ENCODE measurements at regions not wholly inside any gene's neighbourhood (a gene's known extent, or its start where the extent isn't known, plus 50 kb on each side); places are given as distances from the start of the nearest gene placed in this dataset.

- no peaks in the 10 kb centered on the region for H3K36me3 Mint-ChIP-seq
- intact Hi-C loops (cut with micrococcal nuclease) = no loop called here
- no peak for DNase-seq
- no peaks in the 10 kb centered on the region for H3K36me3 ChIP-seq (ENCODE audit: control insufficient read depth in 2 of 3, insufficient read depth in 3 of 3, low read length in 3 of 3)
- no peaks in the 10 kb centered on the region for H3K9me3 ChIP-seq (ENCODE audit: control insufficient read depth in 2 of 3, low read length in 3 of 3)
- ChIA-PET POLR2A (no interaction called here), CTCF (no interaction called here)
- H3K4me1 ChIP-seq (ENCODE audit: control insufficient read depth in 2 of 2, insufficient read depth in 2 of 2, low read length in 2 of 2) = no peaks in the 10 kb centered on the region
- peaks cover 0 to 16% (median 4%) of the 10 kb centered on the region in 11 donors for H3K9me3 Mint-ChIP-seq
- H3K4me1 Mint-ChIP-seq = peaks cover 0 to 8% (median 0%) of the 10 kb centered on the region in 7 donors
- no peaks in the 10 kb centered on the region for H3K27me3 Mint-ChIP-seq
- H3K4me3 ChIP-seq (ENCODE audit: low read length) = no peak overlapping the region
- no peaks in the 10 kb centered on the region for H3K27me3 ChIP-seq (ENCODE audit: control insufficient read depth in 2 of 2, insufficient read depth in 2 of 2, low read length in 2 of 2)
- no peak overlapping the region for H3K27ac ChIP-seq (ENCODE audit: low read depth, low read length)
- no peak overlapping the region for H3K4me3 Mint-ChIP-seq
- ATAC-seq = peak; percentile 67
- H3K27ac Mint-ChIP-seq = peak overlapping the region in 1 of 9 donors; percentile 4
Observed at GRCh38 chr14:84036840-84037239, 1493.1 kb upstream of the FLRT2 start.

- H3K4me1 Mint-ChIP-seq = peaks cover 0 to 8% (median 0%) of the 10 kb centered on the region in 7 donors
- H3K27ac Mint-ChIP-seq = no peak overlapping the region
- POLR2A ChIA-PET = no interaction called here
- no peaks in the 10 kb centered on the region for H3K36me3 Mint-ChIP-seq
- Histone ChIP-seq H3K4me1 (ENCODE audit: control insufficient read depth in 2 of 2, insufficient read depth in 2 of 2, low read length in 2 of 2) (no peaks in the 10 kb centered on the region), H3K27me3 (ENCODE audit: control insufficient read depth in 2 of 2, insufficient read depth in 2 of 2, low read length in 2 of 2) (no peaks in the 10 kb centered on the region), H3K9me3 (ENCODE audit: control insufficient read depth in 2 of 3, low read length in 3 of 3) (no peaks in the 10 kb centered on the region), H3K36me3 (ENCODE audit: control insufficient read depth in 2 of 3, insufficient read depth in 3 of 3, low read length in 3 of 3) (no peaks in the 10 kb centered on the region), H3K27ac (ENCODE audit: low read depth, low read length) (no peak overlapping the region), H3K4me3 (ENCODE audit: low read length) (no peak overlapping the region)
- H3K27me3 Mint-ChIP-seq = no peaks in the 10 kb centered on the region
- DNase-seq = no peak
- no peak overlapping the region for H3K4me3 Mint-ChIP-seq
- intact Hi-C loops (cut with micrococcal nuclease) = no loop called here
- ATAC-seq = no peak
- CTCF ChIA-PET = no interaction called here
- peaks cover 0 to 16% (median 4%) of the 10 kb centered on the region in 11 donors for H3K9me3 Mint-ChIP-seq
Observed at GRCh38 chr14:84037593-84037992, 1492.4 kb upstream of the FLRT2 start.

GRCh38 chr14:84040101-84040500, 1489.8 kb upstream of the FLRT2 start:
- Mint-ChIP-seq H3K27ac (no peak overlapping the region), H3K36me3 (no peaks in the 10 kb centered on the region), H3K9me3 (peaks cover 3 to 16% (median 8%) of the 10 kb centered on the region in 11 donors), H3K4me1 (peaks cover 0 to 8% (median 0%) of the 10 kb centered on the region in 7 donors), H3K27me3 (no peaks in the 10 kb centered on the region), H3K4me3 (no peak overlapping the region)
- H3K4me1 ChIP-seq (ENCODE audit: control insufficient read depth in 2 of 2, insufficient read depth in 2 of 2, low read length in 2 of 2) = no peaks in the 10 kb centered on the region
- no peak overlapping the region for H3K4me3 ChIP-seq (ENCODE audit: low read length)
- no peak overlapping the region for H3K27ac ChIP-seq (ENCODE audit: low read depth, low read length)
- ChIA-PET POLR2A (no interaction called here), CTCF (no interaction called here)
- ATAC-seq (no peak), DNase-seq (no peak)
- no peaks in the 10 kb centered on the region for H3K27me3 ChIP-seq (ENCODE audit: control insufficient read depth in 2 of 2, insufficient read depth in 2 of 2, low read length in 2 of 2)
- no peaks in the 10 kb centered on the region for H3K9me3 ChIP-seq (ENCODE audit: control insufficient read depth in 2 of 3, low read length in 3 of 3)
- intact Hi-C loops (cut with micrococcal nuclease) = no loop called here
- no peaks in the 10 kb centered on the region for H3K36me3 ChIP-seq (ENCODE audit: control insufficient read depth in 2 of 3, insufficient read depth in 3 of 3, low read length in 3 of 3)

DNA sequence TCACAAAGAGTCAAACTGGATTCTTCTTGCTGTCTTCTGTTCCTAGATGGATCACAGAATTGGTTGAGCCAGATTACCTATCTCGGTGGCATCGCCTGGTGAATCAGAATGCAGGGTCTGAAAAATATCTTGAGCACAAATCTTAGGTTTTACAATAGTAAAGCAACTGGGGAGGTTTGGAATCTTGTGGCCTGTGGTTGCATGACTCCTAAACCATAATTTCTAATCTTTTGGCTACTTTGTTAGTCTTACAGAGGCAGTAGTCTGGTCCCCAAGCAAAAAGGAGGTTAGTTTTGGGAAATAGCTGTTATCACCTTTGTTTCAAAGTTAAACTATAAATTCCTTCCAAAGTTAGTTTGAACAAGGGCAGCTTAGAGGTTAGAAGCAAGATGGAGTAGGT, 1488.5 kb upstream of the FLRT2 start:
- Histone ChIP-seq H3K9me3 (ENCODE audit: control insufficient read depth in 2 of 3, low read length in 3 of 3) (no peaks in the 10 kb centered on the region), H3K27me3 (ENCODE audit: control insufficient read depth in 2 of 2, insufficient read depth in 2 of 2, low read length in 2 of 2) (no peaks in the 10 kb centered on the region), H3K4me1 (ENCODE audit: control insufficient read depth in 2 of 2, insufficient read depth in 2 of 2, low read length in 2 of 2) (no peaks in the 10 kb centered on the region), H3K27ac (ENCODE audit: low read depth, low read length) (no peak overlapping the region), H3K4me3 (ENCODE audit: low read length) (no peak overlapping the region), H3K36me3 (ENCODE audit: control insufficient read depth in 2 of 3, insufficient read depth in 3 of 3, low read length in 3 of 3) (no peaks in the 10 kb centered on the region)
- ATAC-seq (no peak), DNase-seq (no peak)
- Mint-ChIP-seq H3K27ac (no peak overlapping the region), H3K27me3 (no peaks in the 10 kb centered on the region), H3K4me1 (peaks cover 0 to 8% (median 0%) of the 10 kb centered on the region in 7 donors), H3K4me3 (no peak overlapping the region), H3K9me3 (peaks cover 3 to 16% (median 8%) of the 10 kb centered on the region in 11 donors), H3K36me3 (no peaks in the 10 kb centered on the region)
- CTCF ChIA-PET = no interaction called here
- POLR2A ChIA-PET = no interaction called here
- intact Hi-C loops (cut with micrococcal nuclease) = no loop called here

- Mint-ChIP-seq H3K4me1 (no peaks in the 10 kb centered on the region), H3K4me3 (no peak overlapping the region), H3K27me3 (no peaks in the 10 kb centered on the region), H3K36me3 (peaks cover 0 to 3% (median 0%) of the 10 kb centered on the region in 5 donors), H3K27ac (no peak overlapping the region), H3K9me3 (peaks cover 0 to 14% (median 5%) of the 10 kb centered on the region in 11 donors)
- no peak overlapping the region for H3K4me3 ChIP-seq (ENCODE audit: low read length)
- H3K27me3 ChIP-seq (ENCODE audit: control insufficient read depth in 2 of 2, insufficient read depth in 2 of 2, low read length in 2 of 2) = no peaks in the 10 kb centered on the region
- H3K9me3 ChIP-seq (ENCODE audit: control insufficient read depth in 2 of 3, low read length in 3 of 3) = no peaks in the 10 kb centered on the region
- intact Hi-C loops (cut with micrococcal nuclease) = no loop called here
- ChIA-PET POLR2A (no interaction called here), CTCF (no interaction called here)
- H3K36me3 ChIP-seq (ENCODE audit: control insufficient read depth in 2 of 3, insufficient read depth in 3 of 3, low read length in 3 of 3) = no peaks in the 10 kb centered on the region
- no peak for DNase-seq
- H3K4me1 ChIP-seq (ENCODE audit: control insufficient read depth in 2 of 2, insufficient read depth in 2 of 2, low read length in 2 of 2) = no peaks in the 10 kb centered on the region
- ATAC-seq = no peak
- no peak overlapping the region for H3K27ac ChIP-seq (ENCODE audit: low read depth, low read length)
Observed at GRCh38 chr14:84042992-84043391, 1487.0 kb upstream of the FLRT2 start.

DNA sequence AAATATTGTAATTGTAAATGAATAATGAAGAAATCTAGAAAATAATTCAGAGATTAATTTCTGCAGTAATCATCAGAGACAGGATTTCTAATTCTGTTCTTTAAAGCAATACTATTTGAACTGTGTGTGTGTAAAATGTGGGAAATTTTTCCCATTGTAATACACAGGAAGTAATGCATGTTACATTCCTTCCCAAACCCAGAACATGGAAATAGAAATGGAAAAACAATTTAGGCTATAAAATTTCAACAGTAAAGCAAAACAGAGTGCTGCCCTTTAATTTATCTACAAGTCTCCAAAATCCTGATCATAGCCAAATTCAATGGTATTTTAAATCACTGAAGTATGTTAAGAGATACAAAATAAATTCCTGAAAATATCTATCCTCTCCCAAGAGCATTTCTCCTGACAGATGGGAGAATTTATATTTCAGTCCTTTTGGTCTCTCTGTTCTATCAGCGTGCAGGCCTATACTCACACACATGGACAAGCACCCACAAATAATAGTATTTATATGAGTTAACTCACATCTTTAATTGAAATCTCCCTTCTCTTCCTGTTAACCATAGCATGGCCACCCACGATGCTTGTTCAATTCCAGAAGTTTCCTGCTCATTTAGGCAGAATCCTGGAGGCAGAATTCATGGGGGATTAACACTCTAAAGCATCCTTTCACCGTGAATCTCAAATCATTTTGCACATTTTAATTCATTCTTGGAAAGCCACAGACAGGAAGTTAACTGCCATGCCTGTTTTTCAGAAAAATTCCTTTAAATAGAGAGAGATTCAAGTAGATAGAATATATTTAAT, 1465.4 kb upstream of the FLRT2 start:
- CTCF ChIA-PET = no interaction called here
- peaks cover 0 to 9% (median 5%) of the 10 kb centered on the region in 11 donors for H3K9me3 Mint-ChIP-seq
- no peaks in the 10 kb centered on the region for H3K27me3 Mint-ChIP-seq
- H3K36me3 ChIP-seq (ENCODE audit: control insufficient read depth in 2 of 3, insufficient read depth in 3 of 3, low read length in 3 of 3) = no peaks in the 10 kb centered on the region
- no peaks in the 10 kb centered on the region for H3K9me3 ChIP-seq (ENCODE audit: control insufficient read depth in 2 of 3, low read length in 3 of 3)
- no peak overlapping the region for H3K4me3 ChIP-seq (ENCODE audit: low read length)
- no peaks in the 10 kb centered on the region for H3K4me1 Mint-ChIP-seq
- H3K4me1 ChIP-seq (ENCODE audit: control insufficient read depth in 2 of 2, insufficient read depth in 2 of 2, low read length in 2 of 2) = no peaks in the 10 kb centered on the region
- POLR2A ChIA-PET = no interaction called here
- H3K27me3 ChIP-seq (ENCODE audit: control insufficient read depth in 2 of 2, insufficient read depth in 2 of 2, low read length in 2 of 2) = no peaks in the 10 kb centered on the region
- peaks cover 0 to 3% (median 0%) of the 10 kb centered on the region in 5 donors for H3K36me3 Mint-ChIP-seq
- ATAC-seq (no peak), DNase-seq (no peak)
- H3K4me3 Mint-ChIP-seq = no peak overlapping the region
- no peak overlapping the region for H3K27ac Mint-ChIP-seq
- intact Hi-C loops (cut with micrococcal nuclease) = no loop called here
- no peak overlapping the region for H3K27ac ChIP-seq (ENCODE audit: low read depth, low read length)

DNA sequence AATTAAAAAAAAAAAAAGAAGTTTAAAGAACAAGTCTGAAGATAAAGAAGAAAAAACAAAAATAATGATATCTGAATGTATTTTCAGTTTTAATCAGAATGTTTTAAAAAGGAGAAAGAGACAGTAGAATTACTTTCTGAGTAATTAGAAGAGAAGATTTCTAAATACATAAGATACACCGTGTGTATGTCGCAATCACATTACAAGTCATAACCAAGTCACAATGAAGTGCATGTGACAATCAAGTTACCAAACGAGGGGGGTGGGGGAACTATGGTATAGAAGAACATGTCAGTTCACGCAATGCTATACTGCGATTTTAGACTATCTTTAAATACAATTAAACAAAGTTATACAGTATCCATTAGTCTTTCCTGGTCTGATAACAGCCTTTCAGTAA, 1464.1 kb upstream of the FLRT2 start:
- Mint-ChIP-seq H3K36me3 (peaks cover 0 to 3% (median 0%) of the 10 kb centered on the region in 5 donors), H3K4me3 (no peak overlapping the region), H3K4me1 (no peaks in the 10 kb centered on the region), H3K27ac (no peak overlapping the region), H3K9me3 (peaks cover 0 to 9% (median 5%) of the 10 kb centered on the region in 11 donors), H3K27me3 (no peaks in the 10 kb centered on the region)
- ChIA-PET POLR2A (no interaction called here), CTCF (no interaction called here)
- Histone ChIP-seq H3K27ac (ENCODE audit: low read depth, low read length) (no peak overlapping the region), H3K4me3 (ENCODE audit: low read length) (no peak overlapping the region), H3K9me3 (ENCODE audit: control insufficient read depth in 2 of 3, low read length in 3 of 3) (no peaks in the 10 kb centered on the region), H3K27me3 (ENCODE audit: control insufficient read depth in 2 of 2, insufficient read depth in 2 of 2, low read length in 2 of 2) (no peaks in the 10 kb centered on the region), H3K36me3 (ENCODE audit: control insufficient read depth in 2 of 3, insufficient read depth in 3 of 3, low read length in 3 of 3) (no peaks in the 10 kb centered on the region), H3K4me1 (ENCODE audit: control insufficient read depth in 2 of 2, insufficient read depth in 2 of 2, low read length in 2 of 2) (no peaks in the 10 kb centered on the region)
- no peak for ATAC-seq
- intact Hi-C loops (cut with micrococcal nuclease) = no loop called here
- DNase-seq = no peak

All from naive thymus-derived CD4-positive, alpha-beta T cell (primary cell).